Loucy (cell line): ENCODE measurements at regions not wholly inside any gene's neighbourhood (a gene's known extent, or its start where the extent isn't known, plus 50 kb on each side); places are given as distances from the start of the nearest gene placed in this dataset.
"Not testable (repeated sequence)": the region's sequence is repeated elsewhere in the genome, so short reads cannot be mapped to it uniquely, and the experiment has no call there.

Experiments used
- H2AFZ ChIP-seq: fragments of 200-600 bp; sonication (generic); 2 replicates; pipeline ENCODE4 v1.6.0; 2016; ENCODE audit warnings: antibody characterized with exemption, mild to moderate bottlenecking, low read length, moderate library complexity
- H3F3A ChIP-seq: fragments of 200-600 bp; 2 replicates; pipeline ENCODE4 v1.6.0; 2016; ENCODE audit warnings: antibody characterized with exemption, low read depth, mild to moderate bottlenecking
- H3K27me3 ChIP-seq: fragments of 200-600 bp; sonication (generic); 2 replicates; pipeline ENCODE4 v1.6.1; 2014; ENCODE audit warnings: low read length, mild to moderate bottlenecking; ENCODE audit not compliant: insufficient read depth, poor library complexity, severe bottlenecking
- H3K36me3 ChIP-seq: fragments of 200-600 bp; sonication (generic); 2 replicates; pipeline ENCODE4 v1.6.1; 2016; ENCODE audit warnings: low read length; ENCODE audit not compliant: insufficient read depth
- H3K4me1 ChIP-seq: fragments of 200-600 bp; sonication (generic); 2 replicates; pipeline ENCODE4 v1.5.1; 2014; ENCODE audit warnings: low read length, mild to moderate bottlenecking; ENCODE audit not compliant: insufficient read depth, poor library complexity, severe bottlenecking
- H3K4me2 ChIP-seq: fragments of 200-600 bp; sonication (generic); 2 replicates; pipeline ENCODE4 v1.6.0; 2014; ENCODE audit warnings: antibody characterized with exemption, low read length, low read depth, mild to moderate bottlenecking; ENCODE audit not compliant: poor library complexity, severe bottlenecking
- H3K4me3 ChIP-seq: fragments of 200-600 bp; sonication (generic); 2 replicates; pipeline ENCODE4 v1.5.1; 2014; ENCODE audit warnings: low read length, mild to moderate bottlenecking, mixed read lengths; ENCODE audit not compliant: poor library complexity, severe bottlenecking
- H3K79me2 ChIP-seq: fragments of 200-600 bp; sonication (generic); 2 replicates; pipeline ENCODE4 v1.6.1; 2014; ENCODE audit warnings: low read length; ENCODE audit not compliant: insufficient read depth
- H3K9ac ChIP-seq: fragments of 200-600 bp; sonication (generic); 2 replicates; pipeline ENCODE4 v1.6.0; 2014; ENCODE audit warnings: mild to moderate bottlenecking, low read depth, low read length, moderate library complexity; ENCODE audit not compliant: poor library complexity, severe bottlenecking
- H3K9me2 ChIP-seq: fragments of 200-600 bp; sonication (generic); replicated peaks from 2 replicates; pipeline ENCODE4 v1.6.1; 2016; ENCODE audit warnings: low read depth, low read length, mixed read lengths
- H3K9me3 ChIP-seq: fragments of 200-600 bp; sonication (generic); 2 replicates; pipeline ENCODE4 v1.6.1; 2014; ENCODE audit warnings: mild to moderate bottlenecking, antibody characterized with exemption, low read length, low read depth; ENCODE audit not compliant: insufficient read depth
- H4K20me1 ChIP-seq: fragments of 200-600 bp; sonication (generic); 2 replicates; pipeline ENCODE4 v1.6.0; 2014; ENCODE audit warnings: antibody characterized with exemption, low read length, mild to moderate bottlenecking; ENCODE audit not compliant: insufficient read depth, poor library complexity, severe bottlenecking
- EZH2phosphoT487 ChIP-seq: fragments of 200-600 bp; IDR thresholded peaks from 2 replicates; pipeline ENCODE4 v1.6.1; 2018; ENCODE audit warnings: antibody characterized with exemption, mild to moderate bottlenecking, moderate library complexity, borderline replicate concordance
- TF ChIP-seq, protein P1 (sequence below): fragments of 200-600 bp; sonication (generic); conservative IDR thresholded peaks from 2 replicates; pipeline ENCODE4 v1.5.1; 2014; ENCODE audit warnings: mild to moderate bottlenecking, antibody characterized with exemption, low read length

- no peak for TF ChIP-seq EZH2phosphoT487
- TF ChIP-seq, protein P1, sequence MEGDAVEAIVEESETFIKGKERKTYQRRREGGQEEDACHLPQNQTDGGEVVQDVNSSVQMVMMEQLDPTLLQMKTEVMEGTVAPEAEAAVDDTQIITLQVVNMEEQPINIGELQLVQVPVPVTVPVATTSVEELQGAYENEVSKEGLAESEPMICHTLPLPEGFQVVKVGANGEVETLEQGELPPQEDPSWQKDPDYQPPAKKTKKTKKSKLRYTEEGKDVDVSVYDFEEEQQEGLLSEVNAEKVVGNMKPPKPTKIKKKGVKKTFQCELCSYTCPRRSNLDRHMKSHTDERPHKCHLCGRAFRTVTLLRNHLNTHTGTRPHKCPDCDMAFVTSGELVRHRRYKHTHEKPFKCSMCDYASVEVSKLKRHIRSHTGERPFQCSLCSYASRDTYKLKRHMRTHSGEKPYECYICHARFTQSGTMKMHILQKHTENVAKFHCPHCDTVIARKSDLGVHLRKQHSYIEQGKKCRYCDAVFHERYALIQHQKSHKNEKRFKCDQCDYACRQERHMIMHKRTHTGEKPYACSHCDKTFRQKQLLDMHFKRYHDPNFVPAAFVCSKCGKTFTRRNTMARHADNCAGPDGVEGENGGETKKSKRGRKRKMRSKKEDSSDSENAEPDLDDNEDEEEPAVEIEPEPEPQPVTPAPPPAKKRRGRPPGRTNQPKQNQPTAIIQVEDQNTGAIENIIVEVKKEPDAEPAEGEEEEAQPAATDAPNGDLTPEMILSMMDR = no peak
- Histone ChIP-seq H4K20me1 (no peaks in the 10 kb centered on the region), H3K27me3 (no peaks in the 10 kb centered on the region), H3F3A (no peaks in the 10 kb centered on the region), H3K4me1 (no peaks in the 10 kb centered on the region), H3K9me2 (no peaks in the 10 kb centered on the region), H3K4me3 (no peak overlapping the region), H3K79me2 (no peaks in the 10 kb centered on the region), H3K4me2 (no peak overlapping the region), H3K36me3 (no peaks in the 10 kb centered on the region), H3K9ac (no peak overlapping the region), H2AFZ (no peak overlapping the region), H3K9me3 (no peaks in the 10 kb centered on the region)
Measured at GRCh38 chr3:128546646-128547045, 53.6 kb upstream of the GATA2 start.

DNA sequence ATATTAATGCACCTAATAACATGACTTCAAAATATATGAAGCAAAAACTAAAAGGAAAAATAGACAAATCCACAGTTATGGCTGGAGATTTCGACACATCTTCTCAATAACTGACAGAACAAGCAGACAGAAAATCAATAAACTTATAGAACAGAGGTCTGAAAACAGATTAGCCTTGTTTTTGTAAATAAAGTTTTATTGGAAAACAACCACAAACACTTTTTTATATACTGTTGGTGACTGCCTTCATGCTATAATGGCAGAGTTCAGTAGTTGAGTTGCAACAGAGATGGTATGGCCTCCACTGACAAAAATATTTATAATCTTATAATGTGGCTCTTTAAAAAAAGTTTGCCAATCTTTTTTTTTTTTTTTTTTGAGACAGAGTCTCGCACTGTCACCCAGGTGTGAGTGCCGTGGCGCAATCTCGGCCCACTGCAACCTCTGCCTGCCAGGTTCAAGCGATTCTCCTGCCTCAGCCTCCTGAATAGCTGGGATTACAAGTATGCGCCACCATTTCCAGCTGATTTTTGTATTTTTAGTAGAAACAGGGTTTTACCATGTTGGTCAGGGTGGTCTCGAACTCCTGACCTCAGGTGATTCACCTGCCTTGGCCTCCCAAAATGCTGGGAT, 52.2 kb upstream of the GATA2 start:
- no peaks in the 10 kb centered on the region for H3K9me2 ChIP-seq
- no peak overlapping the region for H3K9ac ChIP-seq
- no peaks in the 10 kb centered on the region for H3K79me2 ChIP-seq
- H3K36me3 ChIP-seq = no peaks in the 10 kb centered on the region
- no peak for TF ChIP-seq EZH2phosphoT487
- TF ChIP-seq, protein P1 = no peak
- no peak overlapping the region for H2AFZ ChIP-seq
- H3K27me3 ChIP-seq = no peaks in the 10 kb centered on the region
- no peaks in the 10 kb centered on the region for H3K9me3 ChIP-seq
- H3K4me1 ChIP-seq = no peaks in the 10 kb centered on the region
- H4K20me1 ChIP-seq = no peaks in the 10 kb centered on the region
- no peak overlapping the region for H3K4me2 ChIP-seq
- no peaks in the 10 kb centered on the region for H3F3A ChIP-seq
- H3K4me3 ChIP-seq = no peak overlapping the region

DNA sequence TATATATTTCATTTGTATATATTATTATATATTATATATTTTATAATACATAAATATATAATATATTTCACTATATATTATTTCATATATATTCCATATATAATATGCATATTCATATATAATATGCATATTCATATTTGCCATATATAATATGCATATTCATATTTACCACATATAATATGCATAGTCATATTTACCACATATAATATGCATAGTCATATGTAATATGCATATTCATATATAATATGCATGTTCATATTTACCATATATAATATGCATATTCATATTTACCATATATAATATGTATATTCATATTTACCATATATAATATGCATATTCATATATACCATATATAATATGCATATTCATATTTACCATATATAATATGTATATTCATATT, 51.2 kb upstream of the GATA2 start:
- TF ChIP-seq EZH2phosphoT487 = no peak
- TF ChIP-seq, protein P1 = no peak
- Histone ChIP-seq H4K20me1 (no peaks in the 10 kb centered on the region), H2AFZ (no peak overlapping the region), H3K9me3 (no peaks in the 10 kb centered on the region), H3K9me2 (no peaks in the 10 kb centered on the region), H3K4me1 (no peaks in the 10 kb centered on the region), H3K9ac (no peak overlapping the region), H3K4me3 (no peak overlapping the region), H3K36me3 (no peaks in the 10 kb centered on the region), H3F3A (no peaks in the 10 kb centered on the region), H3K27me3 (no peaks in the 10 kb centered on the region), H3K4me2 (no peak overlapping the region), H3K79me2 (no peaks in the 10 kb centered on the region)

DNA sequence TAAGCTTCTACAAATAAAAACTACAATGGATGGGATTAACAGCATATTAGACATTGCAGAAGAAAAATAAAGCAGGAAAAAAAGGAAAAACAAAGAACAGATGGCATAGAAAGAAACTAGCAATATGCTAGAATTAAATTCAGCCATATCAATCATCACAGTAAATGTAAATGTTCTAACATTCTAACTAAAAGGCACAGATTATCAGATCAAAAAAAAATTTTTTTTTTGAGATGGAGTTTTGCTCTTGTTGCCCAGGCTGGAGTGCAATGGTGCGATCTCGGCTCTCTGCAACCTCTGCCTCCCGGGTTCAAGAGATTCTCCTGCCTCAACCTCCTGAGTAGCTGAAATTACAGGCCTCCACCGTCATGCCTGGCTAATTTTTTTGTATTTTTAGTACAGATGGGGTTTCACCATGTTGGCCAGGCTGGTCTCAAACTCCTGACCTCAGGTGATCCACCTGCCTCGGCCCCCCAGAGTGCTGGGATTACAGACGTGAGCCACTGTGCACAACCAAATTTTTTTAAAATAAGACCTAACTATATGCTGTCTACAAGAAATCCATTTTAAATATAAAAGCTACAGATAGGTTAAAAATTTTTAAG, 50.7 kb upstream of the GATA2 start:
- not testable (repeated sequence) for H4K20me1 ChIP-seq, H3K9me3 ChIP-seq, H2AFZ ChIP-seq, H3K4me1 ChIP-seq, H3K9ac ChIP-seq, H3K36me3 ChIP-seq, H3K9me2 ChIP-seq, H3K4me3 ChIP-seq, H3K79me2 ChIP-seq, H3F3A ChIP-seq, H3K4me2 ChIP-seq, H3K27me3 ChIP-seq
